ENCODE measurements at regions not wholly inside any gene's neighbourhood (a gene's known extent, or its start where the extent isn't known, plus 50 kb on each side); places are given as distances from the start of the nearest gene placed in this dataset.

DNA sequence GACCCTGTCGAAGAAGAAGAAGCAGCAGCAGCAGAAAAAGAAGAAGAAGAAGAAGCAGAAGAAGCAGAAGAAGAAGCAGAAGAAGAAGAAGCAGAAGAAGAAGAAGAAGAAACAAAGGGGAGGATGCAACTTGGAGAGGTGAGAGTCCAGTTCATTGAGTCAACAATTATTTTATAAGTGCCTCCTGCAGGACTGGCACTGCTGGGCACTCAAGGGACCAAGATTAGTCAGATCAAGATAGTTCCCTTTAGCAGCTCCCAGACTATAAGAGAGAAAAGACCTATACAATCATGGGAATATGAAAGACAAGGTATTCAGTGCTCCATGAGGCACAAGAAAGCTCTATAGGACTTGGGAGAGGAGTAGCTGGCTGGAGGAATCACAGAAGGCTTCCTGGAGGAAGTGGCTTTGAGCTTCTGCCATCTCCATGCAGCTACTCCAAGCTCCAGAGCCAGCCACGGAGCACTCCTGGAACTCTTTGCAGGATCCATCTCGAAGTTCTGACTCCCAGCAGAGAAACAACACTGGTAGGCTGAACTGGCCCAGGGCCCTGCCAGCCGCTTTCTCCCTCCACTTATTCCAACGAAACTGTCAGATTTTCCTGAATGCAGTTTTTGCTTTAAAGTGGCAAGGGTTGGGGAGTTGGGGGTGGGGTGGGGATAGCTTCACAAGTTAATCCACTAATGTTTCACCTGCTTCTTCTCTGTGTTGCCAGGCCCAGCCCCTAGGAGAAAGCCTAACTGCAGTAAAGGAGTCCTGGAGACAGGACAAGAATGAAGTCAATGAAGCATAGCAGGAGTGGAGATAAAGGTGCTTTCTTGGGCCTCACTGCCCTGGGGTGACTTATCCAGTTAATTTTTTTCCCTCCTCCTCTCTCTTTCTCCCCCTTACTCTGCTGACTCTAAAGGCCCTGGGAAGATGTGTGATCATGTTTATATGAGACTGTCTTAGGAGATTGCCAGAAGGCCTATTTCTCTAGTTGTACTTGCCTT lies 140.1 kb upstream of the PARP11 start:
- DNase-seq, result no peak

- DNase-seq, result no peak
These were observed 138.9 kb upstream of the PARP11 start for GRCh38 chr12:4012073-4012472.

GRCh38 chr12:4011597-4011996 lies 138.4 kb upstream of the PARP11 start:
- DNase-seq, result no peak

- no peak for DNase-seq
These were observed 136.9 kb upstream of the PARP11 start for GRCh38 chr12:4009979-4010704.

DNA sequence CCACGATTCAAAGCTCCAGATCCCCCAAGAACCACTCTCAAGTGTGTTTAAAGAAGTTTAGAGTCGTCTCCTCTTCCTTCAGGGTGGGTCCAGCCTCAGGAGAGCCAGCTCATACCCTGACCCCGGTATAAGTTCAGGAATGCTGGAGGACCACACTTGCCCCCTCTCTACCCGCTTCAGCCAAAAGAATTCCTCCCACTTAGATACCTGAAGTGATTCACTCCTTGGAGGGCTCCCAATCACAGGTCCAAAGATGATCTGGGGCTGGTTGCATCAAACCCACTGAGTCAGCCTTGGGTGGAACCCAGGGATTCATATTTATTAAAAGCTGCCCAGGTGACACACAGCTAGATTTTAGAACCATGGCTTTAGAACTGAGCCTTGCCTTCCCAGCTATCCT lies 133.5 kb upstream of the PARP11 start:
- no peak for DNase-seq

DNA sequence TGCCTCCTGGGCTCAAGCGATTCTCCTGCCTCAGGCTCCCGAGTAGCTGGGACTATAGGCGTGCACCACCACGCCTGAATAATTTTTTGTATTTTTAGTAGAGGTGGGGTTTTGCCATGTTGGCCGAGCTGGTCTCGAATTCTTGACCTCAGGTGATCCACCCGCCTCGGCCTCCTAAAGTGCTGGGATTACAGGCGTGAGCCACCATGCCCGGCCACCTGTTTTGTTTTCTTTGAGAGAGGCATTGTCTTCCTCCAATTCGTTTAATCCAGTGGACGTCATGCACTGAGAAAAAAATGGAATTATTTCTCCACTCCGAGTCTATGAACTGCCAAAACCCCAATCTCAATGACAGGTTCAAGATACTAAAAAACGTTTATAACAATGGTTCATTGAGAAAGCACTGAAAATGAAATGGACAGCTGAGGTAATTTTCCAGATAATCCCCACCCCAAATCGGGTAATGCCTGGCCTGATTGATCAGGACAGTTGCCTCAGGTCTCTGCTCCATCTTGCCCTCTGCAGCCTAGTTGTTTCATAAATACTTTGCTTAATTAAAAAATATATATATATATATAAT lies 132.7 kb upstream of the PARP11 start:
- DNase-seq, result no peak

DNA sequence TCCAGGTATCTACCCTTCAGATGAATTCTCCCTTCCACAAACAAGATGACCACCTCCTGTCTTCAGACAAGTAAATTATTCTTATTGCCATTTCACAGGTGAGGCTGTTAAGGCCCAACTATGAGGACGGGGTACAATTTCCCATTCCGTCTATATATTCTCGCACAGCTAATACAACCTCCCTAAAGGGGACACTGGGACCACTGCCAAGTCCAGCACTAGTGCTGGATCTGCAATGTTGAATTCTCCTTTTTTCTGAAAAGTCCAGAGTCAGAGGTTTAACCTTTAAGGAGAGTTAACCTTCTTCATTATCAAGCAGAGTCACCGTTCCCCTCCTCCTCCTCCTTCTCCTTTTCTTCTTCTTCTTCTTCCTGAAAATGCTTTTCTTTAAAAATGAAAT lies 130.4 kb upstream of the PARP11 start:
- DNase-seq, result no peak

GRCh38 chr12:4002601-4003000 lies 129.4 kb upstream of the PARP11 start:
- no peak for DNase-seq

- no peak for DNase-seq
These were observed 128.6 kb upstream of the PARP11 start for GRCh38 chr12:4001841-4002240.

DNA sequence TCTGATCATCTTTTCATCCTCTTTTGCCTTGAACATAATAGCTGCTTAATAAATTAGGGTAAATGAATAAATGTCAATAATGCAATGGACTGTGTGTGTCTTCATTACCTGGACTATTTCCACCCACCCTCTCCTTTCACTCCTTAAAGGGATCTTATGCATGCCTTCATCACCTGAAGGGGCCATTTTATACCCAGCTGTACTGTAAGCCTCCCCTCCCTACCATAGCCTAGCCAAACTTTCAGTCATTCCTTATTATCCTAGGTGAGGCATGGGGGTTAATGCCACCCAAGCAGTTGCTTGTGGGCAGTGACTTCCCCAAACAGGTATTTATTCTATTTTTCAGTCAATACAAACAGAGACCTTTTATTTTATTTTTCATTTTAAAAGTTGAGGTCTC lies 127.8 kb upstream of the PARP11 start:
- DNase-seq, result no peak

GRCh38 chr12:3999904-4000303 lies 126.7 kb upstream of the PARP11 start:
- DNase-seq, result no peak

- no peak for DNase-seq
These were observed 126.0 kb upstream of the PARP11 start for GRCh38 chr12:3998968-3999792.

DNA sequence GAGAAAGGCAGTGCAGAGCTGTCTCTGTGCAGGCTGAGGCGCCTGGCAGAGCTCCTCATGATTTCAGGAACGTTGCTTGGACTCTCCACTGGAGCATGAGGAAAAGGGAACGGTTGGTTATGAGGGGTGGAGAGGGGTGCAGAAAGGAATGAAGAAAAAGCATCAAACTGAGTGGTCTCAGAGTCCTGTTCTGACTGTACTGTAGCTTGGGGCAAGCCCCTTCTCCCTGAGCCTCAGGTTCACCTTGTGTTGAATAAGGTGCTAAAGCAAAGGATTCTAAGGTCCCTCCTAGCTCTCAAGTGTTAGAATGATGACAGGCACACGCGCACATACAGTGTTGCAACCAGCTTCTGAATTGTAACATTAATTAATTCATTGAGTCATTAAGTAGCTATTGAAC lies 125.2 kb upstream of the PARP11 start:
- DNase-seq, result no peak

DNA sequence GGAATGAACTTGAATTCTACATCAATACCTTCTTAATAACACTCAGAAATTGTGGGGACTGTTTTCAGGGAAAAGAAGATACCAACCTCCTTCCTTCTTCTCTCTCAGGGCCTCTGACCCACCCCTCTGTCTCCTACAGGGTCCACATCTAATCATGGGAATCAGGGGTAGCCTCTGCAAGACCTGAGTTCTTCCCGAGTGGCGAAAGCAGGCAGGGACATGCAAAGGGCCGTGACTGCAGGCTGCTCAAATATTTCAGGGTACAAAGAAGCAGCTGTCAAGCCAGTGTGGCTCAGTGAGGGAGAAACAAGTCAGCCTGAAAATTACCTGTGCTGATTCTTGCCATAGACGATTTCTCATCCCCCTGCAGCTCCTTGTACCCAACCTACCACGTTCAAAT lies 123.1 kb upstream of the PARP11 start:
- no peak for DNase-seq

DNA sequence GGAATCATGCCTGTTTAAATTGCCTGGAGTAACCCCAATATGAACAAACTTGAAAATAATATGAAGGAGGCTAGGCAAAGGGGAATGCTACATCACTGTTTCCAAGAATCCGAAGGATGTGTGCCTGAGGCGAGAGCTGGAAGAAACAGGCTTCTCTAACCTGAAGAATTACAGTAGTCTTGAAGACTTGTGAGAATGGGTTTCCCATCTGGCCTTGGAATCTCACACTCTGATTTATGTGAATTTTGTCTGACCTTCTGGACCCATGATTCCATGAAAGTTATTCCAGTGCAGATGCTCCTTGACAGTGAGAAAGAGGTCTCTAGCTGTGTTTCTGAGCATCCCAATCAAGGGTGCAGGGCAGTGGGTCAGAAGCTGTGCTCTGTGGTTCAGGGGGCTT lies 122.1 kb upstream of the PARP11 start:
- DNase-seq, result no peak

DNA sequence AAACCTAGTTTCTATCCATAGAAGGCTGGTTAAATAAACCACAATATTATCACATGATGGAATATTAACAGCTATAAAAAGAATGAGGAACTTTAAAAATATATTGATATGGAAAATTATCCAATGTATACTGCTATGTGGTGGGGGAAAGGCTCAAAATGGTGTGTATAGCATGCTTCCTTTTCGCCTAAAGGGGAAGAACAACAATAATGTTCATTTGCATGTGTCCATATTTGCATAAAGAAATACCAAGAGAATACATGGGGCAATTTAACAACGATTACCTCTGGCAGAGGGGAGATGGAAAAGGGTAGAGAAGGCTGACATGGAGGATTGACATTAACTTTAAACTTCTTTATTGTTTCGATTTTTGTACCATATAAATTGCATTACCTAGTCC lies 121.3 kb upstream of the PARP11 start:
- DNase-seq, result no peak

- no peak for DNase-seq
These were observed 119.7 kb upstream of the PARP11 start for GRCh38 chr12:3992945-3993344.

DNA sequence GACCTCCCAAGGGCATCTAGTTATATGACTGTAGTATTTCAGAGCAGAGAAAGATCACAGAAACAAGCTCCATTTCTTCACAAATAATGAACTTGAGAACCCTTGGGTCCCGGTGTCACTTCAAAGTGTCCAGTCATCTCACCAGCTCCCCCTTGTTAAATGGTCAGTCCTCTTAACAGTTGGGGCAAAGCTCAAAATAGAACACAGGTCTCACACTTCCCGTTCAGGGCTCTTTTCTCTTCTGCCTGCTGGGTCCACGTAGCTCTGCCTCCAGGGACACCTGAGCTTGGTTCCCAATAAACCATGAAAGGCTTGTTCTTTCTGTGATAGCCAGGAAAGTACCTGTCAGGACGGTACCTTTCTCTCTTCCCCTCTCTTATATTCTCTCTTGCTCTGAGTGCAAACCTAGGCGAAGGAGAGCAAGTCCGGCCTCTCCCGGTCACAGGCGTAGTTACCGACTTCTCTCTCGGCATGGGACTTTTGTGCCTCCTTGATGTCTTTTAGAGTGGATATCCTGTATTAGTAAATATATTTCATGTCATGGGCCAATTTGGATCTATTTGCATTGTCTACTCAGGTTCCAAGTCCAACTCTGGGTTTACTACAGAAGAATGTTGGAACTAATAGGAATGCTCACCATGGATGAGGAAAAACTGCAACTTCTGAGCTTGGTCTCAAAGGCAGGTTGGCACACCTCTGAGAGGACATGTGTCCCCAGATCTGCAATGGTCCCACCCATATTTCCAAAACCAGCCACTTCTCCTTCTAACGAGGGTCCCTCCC lies 118.8 kb upstream of the PARP11 start:
- DNase-seq, result no peak

DNA sequence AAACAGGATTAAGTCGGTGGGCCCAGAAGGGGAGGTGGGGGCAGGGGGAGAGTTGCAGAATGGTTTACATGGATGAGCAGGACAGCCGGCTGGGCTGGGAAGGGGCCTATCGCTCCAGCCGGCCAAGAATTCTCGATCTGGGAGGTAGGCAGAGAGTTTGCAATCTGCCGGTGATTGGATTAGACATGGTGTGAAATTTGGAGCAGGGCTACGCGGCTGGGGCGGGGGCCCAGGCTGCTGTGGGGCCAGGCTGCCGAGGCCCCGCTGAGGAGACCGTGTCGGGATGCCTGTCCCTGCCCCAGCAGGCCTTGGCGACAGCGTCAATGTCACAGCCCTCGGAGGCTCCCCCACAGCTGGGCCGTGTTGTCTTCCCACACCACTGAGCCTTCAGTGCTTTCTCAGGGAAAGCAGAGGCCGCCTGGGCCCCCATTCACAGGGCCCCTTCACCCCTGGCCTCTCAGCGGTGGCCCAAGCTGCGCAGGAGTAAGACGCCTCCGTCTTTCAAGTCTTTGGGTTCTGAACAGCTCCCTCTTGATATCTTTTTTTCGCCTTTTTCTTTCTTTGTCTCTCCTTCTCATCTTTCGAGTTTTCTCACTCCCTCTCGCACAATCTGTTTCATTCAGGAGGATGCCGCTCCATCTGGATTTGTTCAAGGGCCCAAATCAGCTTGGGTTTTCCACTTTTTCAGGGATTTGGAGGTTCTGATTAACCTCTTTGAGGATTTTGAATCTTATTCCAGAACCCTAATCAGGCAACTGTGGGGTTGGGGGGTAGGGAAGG lies 117.5 kb upstream of the PARP11 start:
- no peak for DNase-seq

DNA sequence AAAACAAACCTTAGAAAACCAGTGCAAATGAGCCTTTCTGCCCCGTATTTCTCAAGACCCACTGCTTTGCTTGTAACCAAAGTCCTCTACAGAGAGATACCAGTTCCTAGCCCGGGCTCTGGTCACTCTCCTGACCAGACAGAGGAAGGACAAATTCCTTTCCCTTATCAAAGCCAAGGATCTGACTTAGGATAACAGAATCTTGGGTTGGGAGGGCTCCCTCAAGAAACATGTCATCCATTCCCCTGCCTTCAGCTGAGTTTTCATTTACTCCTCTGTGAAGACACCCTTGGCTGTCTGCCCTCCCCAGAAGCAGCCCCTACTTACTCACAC lies 116.0 kb upstream of the PARP11 start:
- no peak for DNase-seq

GRCh38 chr12:3988519-3989217 lies 115.5 kb upstream of the PARP11 start:
- peak; percentile 41 for DNase-seq
